Stimulated activated CD4-positive, alpha-beta T cell treated with anti-CD3 and anti-CD28 coated beads, Interleukin-15, amount 100 ng/mL, for 24 hours (primary cell): ENCODE measurements at regions not wholly inside any gene's neighbourhood (a gene's known extent, or its start where the extent isn't known, plus 50 kb on each side); places are given as distances from the start of the nearest gene placed in this dataset.
"Not testable (repeated sequence)": the region's sequence is repeated elsewhere in the genome, so short reads cannot be mapped to it uniquely, and the experiment has no call there.

Source experiments
- DNase-seq: peaks from one replicate; pipeline ENCODE4 v3.0.0-alpha.2; 2020

DNA sequence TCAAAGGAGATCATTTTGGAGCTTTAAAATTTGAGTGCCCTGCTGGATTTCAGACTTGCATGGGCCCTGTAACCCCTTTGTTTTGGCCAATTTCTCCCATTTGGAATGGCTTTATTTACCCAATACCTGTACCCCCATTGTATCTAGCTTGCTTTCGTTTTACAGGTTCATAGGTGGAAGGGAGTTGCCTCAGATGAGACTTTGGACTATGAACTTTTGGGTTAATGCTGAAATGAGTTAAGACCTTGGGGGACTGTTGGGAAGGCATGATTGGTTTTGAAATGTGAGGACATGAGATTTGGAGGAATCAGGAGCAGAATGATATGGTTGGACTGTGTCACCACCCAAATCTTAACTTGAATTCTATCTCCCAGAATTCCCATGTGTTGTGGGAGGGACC, 250.6 kb downstream of the MFSD1 start:
- not testable (repeated sequence) for DNase-seq

DNA sequence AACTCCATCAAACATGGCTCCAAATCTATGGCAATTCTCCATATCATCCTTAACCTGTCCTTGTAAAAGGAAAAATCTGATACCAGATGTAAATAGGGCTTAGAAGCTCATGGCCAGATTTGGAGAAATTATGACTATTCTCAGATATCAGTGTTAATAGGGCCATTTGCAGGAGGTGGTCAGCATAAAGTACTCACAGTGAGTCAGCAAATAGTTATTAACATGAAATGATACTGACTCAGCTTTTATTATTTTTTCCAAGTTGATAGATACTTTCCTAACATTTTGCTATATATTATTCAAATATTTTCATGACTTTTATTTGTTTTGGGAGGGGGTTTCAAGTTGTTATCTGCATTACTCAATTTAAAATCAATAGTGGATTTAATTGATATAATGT, 255.8 kb downstream of the MFSD1 start:
- DNase-seq: no peak

DNA sequence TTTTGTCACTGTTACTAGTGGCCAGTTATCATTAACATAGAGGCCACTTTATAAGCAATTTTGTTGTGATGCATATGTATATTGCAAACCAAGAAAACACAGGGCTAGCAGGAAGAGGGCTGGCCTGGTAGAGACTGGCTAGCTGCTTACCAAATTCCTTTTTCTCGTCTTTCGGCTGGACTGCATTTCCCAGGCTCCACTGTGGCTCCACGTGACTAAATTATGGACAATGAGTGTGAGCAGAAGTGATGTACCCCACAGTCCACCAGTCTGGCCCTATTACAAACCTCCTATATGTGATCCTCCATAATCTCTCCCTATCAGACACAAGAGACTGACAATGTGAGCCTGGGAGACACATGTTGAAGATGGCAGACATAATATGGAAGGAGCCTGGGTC, 257.0 kb downstream of the MFSD1 start:
- no peak for DNase-seq

DNA sequence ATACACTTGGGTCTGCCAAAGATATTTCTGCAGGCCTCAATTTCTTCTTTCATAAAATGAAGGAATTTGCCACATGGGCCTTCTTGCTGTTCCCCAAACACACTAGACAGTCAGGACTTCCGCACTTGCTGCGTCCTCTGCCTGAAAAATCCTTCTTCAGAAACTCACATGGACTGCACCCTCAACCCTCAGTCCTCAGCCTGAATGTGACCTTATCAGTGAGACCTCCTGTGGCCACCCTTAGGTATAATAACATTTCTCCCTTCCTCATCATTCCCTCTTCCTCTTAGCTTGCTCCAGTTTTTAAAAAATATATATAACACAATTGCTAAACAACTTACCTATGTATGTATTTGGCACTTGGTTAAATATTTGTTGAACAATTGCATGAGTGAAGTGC, 257.5 kb downstream of the MFSD1 start:
- DNase-seq: no peak

DNA sequence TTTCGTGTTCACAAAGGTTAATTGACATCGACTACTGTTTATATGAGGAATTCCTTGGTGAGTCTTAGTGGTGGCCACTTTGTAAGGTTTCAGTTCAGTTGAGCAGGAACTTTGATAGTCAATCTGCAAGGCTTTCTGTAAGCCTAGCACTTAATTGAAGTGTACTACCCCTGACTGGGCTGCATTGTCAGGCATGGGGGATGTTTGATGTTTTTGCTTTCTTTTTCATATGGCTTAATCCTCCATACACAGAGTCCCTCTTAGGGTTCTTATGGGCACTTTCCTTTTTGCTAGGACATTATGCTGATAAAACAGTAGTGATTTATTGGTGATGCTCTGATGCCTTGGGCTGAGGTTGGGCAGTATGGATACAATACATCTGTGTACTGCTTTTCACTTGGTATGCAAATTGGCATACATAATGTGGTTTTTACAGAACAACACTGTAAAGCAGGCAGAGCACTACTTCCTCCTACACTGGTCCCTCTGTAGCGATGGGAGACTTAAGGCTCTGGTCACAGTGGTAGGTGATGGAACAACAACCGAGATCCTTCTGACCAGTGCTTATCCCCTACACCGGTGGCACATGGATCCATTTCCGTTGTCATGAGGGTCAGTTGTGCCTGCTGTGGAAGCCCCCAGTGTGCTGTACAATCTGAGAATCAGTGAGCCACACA, 261.0 kb downstream of the MFSD1 start:
- DNase-seq: no peak

DNA sequence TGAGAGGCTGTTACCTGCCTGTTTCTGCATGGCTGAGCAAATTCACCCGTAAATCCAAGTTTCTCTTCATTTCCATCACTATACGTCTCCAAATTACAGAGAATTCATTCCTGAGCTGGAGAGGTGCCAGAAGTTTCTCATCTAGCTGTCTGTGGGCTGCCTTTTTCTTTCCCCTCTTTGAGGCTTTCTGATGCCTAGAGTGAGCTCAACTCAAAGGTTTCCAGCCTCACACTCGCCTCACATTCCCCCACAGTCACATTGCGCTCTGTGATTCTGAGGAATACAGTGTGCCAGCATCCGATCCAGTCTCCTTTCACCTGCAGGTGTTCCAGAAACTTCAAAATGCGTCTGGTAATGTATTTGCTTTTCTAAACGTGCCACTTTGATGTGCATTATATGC, 267.2 kb downstream of the MFSD1 start, which contains the start of gene IQCJ:
IQCJ (plus strand) TSS at position 229 of the 400 bp plus-strand sequence.
- no peak for DNase-seq

DNA sequence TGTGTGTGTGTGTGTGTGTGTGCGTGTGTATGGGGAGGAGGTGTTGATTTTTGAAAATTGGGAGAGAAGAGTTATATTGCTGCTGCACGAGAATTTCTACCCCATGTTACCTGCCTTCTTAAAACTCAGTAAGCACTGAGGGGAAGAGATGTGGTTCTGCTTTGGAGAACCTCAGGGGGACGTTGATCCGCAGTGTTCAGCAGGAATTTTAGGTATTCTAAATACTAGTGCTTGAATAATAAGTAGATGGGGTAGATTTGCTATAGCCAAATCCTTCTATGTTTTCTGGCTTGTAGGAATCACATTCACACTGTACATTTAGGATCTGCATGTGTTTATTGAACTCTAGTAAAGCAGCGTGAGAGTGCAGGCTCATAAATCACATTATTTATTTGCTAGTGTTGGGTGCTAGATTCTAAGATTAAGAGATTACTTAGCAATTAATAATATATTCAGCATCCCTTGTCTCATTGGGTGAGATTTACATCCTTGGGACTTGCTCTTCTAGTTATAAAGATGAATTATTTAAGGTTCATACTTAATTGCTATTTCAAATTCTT, 268.1 kb downstream of the MFSD1 start:
- no peak for DNase-seq

DNA sequence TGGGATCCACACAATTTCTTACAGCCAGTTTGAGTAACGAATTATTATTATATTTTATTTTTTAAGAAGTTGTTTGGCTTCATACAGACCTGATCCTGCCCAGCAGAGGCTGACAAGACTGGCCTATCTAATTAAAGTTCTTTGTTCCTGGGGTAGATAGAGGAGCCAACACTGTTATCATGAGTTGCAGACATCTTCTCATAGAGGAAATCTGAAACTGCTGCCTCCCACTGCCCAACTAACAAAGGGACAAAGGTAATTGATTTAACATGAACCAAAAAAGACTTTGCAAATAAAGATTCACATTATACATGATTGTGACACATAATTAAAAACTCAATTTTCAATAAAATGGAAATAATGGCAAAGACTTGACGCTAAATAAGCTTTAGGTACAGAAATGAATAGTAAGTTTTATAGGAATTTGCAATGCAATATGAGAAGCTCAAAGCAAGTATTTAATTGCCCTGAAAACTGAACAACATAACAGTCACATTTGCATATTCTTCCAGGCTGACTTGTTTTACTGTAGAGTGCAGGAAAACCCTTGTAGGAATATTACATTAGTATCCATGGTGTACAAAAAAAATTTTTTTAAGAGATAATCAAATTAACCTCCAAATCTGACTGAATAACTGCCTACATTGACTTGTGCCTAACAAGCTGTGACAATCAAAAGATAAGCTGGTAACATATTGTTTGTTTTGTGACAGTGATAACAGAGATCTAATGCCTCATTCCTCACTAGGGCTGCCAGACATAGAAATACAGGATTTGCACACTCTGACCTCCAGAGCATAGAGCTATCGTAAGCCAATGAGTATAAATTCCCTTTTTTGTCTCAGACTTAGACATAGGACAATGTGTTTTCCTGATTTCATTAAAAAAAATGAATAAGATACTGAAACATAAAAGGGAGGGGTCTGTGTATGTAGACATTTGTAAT, 273.2 kb downstream of the MFSD1 start:
- DNase-seq: no peak

DNA sequence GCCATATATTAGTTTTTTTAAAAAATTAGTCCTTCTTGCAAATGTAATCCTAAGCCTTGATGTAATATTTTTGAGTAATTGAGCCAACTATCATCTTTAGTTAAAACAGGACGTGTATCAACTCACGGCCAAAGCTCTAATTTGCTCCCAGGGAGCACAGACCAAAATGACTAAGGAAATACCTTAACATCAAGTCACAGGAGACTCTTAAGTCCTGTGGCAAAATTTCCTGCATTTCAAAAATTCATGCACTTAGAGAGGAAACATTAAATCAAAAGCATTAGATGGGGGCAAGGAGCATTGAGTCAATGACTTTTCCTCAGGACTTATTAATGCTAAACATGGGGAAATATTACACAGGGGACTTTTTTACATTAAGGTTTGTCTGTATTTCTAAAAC, 276.0 kb downstream of the MFSD1 start:
- no peak for DNase-seq

DNA sequence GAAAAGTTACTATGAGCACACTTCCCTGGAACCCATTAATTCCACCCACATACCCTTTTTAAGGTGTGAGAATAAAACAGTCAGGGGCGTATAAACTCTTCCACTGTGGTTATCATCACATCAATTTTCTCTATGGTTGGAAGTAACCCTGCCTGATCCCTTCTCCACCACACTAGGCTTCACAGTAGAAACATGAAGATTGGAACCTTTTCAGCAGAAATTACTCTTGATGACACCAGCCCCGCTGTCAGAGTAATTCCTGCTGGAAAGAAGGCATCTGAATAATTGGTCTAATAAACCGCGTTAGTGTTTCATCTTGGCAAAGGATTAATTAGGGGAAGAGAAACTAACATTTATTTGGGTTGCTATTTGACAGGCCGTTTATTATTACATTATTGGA, 278.4 kb downstream of the MFSD1 start:
- DNase-seq: no peak

DNA sequence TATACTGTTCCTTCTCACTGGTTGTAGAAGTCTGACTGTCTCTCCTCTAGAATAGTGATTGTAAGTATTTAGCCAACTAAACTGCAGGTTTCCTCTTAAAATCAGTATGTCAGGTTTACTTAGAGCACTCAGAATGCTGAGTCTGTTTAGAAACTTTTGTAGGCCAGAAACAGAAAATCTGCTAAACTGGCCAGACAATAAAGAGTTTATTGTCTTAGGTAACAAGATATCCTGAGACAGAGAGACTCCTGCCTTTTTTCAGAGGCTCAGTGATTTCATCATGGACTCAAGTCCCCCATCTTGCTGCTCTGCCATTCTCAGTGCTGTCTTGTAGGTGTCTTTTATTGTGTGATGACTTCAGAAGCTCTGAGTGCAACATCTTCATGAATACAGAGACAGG, 279.0 kb downstream of the MFSD1 start:
- no peak for DNase-seq

DNA sequence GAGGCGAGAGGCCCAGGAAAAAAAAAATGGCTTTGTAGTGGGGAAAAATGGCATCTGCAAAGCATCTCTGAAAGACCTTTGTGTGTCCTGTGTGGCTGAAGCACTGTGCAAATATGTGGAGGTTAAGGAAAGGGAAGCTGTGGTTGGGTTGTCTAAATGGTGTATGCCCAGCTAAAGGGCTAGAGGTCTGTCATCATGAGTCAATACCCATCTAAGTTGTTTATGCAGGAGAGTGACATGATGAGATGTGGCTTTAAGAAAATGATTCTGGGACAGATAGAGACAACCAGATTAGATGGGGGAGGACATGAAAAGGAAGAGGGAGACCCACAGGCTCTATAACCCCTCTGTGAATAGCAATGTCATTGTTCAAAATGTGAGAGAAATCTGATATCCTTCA, 280.7 kb downstream of the MFSD1 start:
- no peak for DNase-seq

DNA sequence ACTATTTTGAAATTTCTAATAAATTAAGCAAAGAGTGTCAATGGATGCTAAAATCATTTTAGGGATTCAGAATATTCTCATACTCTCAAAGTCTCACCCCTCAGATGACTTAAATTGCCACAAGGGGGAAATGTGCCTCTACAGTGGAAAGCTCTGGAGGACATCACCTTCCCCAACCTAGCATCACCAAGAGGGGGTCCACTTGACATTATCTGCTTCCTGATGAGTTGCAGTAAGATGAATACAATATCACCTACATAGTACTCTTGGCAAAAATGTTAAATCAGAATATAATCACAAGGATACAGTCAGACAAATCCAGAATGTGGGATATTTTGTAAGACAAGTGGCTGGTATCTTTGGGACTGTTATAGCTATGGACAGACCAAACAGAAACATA, 290.1 kb downstream of the MFSD1 start:
- DNase-seq: no peak

DNA sequence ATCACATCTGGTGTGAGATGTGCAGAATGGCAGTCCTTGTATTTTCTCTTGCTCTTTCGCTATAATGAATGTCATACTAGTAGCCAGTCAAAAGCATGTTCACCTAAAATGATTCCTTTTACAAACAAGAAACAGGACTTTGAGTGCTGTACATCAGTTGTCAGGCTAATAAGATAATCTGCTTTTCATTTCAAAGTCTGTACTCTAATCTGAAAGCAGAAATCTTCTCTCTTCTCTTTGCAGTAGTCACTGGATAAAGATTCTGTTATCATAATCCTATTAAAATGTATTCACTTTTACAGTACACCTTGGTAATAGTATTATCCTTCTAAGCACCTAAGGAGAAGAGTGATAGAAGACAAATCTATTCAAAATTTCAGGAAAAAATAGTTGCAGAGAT, 300.1 kb downstream of the MFSD1 start:
- no peak for DNase-seq

DNA sequence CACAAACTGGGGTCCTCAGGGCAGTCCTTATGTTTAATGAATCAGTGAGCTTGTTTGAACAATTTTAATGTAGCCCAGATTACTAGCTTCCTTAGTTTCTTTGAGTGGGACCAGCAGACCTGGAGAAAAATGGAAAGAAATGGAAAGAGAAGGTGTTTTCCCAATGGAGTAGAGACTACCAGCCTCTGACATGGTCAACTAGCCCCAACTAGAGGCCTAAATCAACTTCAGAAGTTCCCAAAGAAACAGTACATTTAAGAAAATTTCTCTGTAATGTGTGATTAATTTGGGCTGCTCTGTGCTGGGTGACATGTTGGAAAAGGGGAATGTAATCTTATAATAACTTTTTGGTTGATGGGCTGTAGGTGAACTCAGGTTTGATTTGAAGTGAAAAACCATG, 310.9 kb downstream of the MFSD1 start:
- DNase-seq: no peak

DNA sequence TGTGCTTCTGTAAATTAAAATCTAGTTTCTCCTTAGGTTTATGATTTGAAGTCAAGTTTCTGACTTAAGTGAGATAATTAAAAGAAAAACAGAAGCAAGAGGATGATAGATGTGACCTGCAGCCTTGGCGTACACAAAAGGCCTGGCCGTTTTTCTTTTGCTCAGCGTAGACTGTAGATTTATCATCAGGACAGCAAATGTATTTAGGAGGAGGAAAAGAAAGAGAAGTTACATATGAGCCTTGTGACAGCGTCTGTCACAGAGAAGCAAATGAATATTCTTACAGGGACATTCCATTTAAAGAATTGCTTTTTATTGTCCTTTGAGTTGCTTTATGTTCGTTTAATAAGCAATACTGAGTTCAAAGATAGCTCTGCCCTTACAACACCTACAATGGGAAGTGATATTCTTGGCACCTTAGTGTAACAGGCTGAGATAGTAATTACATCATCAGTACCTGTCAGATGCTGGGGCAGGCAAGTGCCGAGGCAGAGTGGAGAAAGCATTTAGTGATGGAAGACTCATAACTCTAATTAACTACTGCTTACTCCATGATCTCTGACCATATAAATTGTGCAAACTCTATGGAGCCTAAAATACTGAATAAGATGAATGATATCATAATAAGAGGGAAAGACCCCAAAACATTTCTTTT, 311.5 kb downstream of the MFSD1 start:
- no peak for DNase-seq

DNA sequence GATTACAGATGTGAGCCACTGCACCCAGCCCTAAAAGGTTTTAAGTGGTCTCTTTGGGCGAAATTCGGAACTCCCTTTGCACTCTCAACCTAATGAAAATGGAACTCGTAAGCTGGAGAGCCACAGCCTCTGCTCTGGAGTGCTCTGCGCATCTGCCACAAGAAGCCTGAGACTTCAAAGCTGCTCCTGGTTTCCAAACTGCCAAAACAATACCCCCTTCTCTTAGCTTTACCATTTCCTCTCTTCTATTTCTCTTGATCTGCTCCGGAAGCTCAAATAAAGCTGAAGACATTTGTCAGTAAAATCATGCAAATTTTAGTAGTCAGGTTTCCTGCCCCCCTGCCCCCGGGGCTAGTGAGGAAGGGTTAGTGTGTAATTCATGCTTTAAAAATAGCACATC, 312.7 kb downstream of the MFSD1 start:
- no peak for DNase-seq

DNA sequence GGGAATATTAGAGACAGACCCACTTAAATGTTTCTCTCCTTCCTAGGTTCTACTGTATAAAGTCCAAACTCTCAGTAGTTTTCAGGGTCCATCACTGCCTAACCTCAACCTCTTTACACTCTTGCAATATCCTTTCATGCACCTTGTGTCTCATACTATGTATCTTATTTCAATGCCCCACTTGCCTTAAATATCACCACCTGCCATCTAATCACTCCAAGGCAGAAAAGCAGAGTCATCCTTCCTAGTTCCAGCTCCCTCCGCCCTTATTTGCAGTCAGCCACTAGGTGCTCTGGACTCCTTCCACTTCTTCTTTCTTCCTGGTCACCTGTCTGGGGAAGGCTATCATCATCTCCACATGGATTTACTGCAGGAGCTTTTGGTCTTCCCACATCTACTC, 322.0 kb downstream of the MFSD1 start:
- DNase-seq: no peak

DNA sequence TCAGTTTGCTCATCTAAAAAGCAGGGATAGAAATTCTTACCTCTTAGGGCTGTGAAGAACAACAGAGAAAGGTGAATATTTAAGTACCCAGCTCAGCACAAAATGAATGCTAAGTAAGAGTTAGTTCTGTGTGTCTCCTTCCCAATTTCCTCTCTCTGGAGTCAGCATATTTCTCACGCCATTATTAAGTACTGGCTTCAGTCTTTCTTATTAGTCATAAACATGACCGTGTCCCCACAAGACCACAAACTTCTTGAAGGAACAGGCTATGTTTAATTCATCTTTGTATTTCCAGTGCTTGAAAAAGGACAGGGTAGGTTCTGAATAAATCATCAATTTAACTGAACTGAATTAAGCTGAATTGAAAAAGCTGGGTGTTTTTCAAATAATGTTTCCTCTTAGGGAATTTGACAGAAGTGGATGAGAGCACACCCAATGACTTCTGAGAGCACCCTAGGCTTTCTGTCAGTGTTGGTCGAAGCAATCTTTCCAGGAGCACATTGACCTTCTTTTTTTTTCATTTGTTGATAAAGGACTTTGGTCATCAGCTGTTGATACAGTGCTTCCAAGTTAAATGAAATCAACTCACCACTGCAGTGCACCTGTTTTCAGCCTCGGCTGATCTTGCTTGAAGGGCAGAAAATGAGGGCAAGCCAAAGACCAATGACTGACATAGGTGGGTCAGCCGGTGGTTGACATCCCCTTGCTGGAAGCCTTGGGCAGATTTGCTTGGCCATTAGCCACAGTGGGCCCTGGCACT, 324.6 kb downstream of the MFSD1 start:
- DNase-seq: no peak

DNA sequence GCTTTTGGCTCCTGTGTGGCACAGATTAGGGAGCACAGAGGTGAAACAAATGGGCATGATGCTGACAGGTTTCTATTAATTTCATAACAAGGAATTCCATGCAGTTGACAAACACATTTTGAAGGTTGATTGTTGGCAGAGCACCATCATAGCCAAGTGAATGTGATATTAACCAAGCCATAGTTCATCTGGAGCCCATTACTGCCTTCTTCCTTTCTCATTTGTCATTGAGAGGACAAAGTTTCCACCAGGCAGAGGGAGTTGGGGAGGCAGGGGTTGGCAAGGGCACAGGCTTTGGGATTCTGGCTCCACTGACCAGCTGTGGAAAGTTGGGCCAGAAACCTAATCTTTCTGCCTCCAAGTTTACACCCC, 325.2 kb downstream of the MFSD1 start:
- DNase-seq: no peak

DNA sequence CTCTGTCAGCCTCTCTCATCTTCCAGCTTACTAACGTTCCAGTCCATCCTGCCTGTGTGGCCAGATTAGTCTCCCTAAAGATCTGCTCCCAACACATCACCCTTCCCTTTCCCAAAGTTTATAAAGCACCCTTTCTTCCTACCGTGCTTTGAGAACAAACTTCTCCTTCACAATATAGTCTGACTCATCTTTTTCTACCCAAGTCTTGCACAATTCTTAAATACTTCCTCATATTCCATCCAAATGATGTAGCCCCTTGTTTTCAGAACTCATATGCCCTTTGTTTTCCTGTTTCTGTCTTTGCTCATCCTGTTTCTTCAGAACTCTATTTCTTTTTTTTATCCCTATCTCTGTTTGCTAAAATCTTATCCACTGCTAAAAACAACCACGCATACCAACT, 326.8 kb downstream of the MFSD1 start:
- DNase-seq: no peak

DNA sequence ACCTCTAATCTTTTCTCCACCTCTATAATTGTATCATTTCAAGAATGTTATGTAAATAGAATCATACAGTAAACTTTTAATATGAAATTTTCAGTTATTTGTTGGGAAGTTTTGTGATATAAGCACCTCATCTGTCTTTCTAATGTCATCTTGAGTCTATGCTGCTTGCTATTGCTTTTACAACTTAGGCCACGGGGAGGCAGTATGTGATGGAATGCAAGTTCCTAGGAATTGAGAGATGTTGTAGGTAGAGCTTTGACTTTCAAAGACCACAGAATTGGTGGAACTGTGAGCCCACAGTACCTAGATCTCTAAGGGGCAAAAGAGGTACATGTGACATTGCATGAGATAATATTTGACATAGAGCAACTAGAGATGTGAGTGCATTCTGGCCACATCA, 328.3 kb downstream of the MFSD1 start:
- DNase-seq: no peak

DNA sequence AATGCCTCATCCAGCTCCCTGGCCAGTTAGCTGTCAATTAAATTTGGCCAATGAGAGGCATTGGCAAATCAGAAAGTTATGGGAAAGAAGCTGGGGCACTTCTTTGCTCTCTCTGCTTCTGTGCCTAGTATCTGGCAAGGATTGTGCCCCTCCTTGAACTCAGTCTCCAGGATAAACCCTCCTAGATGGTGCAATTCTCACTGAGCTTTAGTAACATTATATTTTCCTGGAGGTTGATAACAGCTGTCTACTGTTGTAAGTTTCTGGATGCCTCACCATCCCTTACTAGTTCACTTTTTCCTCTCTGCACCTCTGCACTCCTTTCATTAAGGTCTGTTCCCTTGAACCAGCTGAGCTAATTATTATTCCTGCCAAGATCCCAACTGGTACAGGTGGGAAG, 329.5 kb downstream of the MFSD1 start:
- DNase-seq: no peak
